Hematopoietic multipotent progenitor cell treated with erythropoietin and hydrocortisone succinate and interleukin-3 and kit ligand, for 17 days (in vitro differentiated cells): ENCODE measurements at regions not wholly inside any gene's neighbourhood (a gene's known extent, or its start where the extent isn't known, plus 50 kb on each side); places are given as distances from the start of the nearest gene placed in this dataset.

Source experiments
- DNase-seq: peaks from one replicate; pipeline ENCODE4 v3.0.0-alpha.2; 2015; ENCODE audit warnings: low spot score

GRCh38 chr17:79218825-79219200, 144.2 kb downstream of the ENGASE start:
- no peak for DNase-seq

DNA sequence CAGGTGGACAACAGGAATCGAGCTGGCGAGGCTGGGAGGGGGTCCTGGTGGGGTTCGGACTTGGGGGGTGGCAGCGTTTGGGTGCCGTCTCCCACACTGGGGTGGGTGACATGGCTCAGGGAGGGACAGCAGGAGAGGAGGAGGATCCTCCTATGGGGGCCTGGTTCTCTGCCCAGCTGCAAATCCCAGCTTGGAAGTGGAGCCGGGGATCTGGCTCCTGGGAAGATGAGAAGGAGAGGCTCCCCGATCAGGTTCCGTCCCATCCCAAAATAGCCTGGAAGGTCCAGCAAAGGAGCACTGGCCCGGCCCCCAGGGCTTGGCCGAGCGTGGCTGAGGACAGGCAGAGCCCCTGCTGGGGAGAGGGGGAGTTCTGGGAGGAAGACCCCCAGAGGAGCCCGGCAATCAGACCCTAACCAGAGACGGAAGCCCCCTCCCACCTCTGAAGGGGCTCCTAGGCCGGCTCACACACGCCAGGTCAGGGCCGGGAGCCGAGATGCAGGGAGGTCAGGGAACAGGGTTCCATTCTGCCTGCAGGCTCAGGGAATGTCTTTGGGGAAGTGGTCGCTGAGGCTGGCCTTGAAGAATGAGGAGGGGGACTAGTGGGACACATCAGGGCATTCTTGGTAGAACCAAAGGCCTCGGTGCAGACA, 143.7 kb downstream of the ENGASE start:
- DNase-seq: no peak

- no peak for DNase-seq
Observed at GRCh38 chr17:79217473-79218135, 143.0 kb downstream of the ENGASE start.

DNA sequence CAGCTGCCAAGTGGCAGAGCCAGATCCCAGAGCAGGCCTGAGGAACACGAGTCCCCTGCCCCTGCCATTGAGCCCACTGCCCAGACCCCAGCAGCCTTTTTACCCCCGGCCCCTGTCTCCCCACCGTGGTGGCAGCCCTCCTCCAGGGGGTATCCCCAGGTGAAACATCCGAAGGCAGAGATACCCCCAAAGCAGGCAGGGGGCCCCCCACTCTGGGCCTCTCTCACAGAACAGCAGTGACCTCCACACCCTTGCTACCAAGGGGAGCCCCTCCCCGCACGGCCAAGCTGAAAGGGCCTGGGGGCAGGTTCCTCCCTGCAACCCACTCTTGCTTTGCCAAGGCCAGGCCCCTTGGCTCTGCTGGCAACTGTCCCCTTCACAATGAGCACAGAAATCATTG, 142.2 kb downstream of the ENGASE start:
- DNase-seq: no peak

DNA sequence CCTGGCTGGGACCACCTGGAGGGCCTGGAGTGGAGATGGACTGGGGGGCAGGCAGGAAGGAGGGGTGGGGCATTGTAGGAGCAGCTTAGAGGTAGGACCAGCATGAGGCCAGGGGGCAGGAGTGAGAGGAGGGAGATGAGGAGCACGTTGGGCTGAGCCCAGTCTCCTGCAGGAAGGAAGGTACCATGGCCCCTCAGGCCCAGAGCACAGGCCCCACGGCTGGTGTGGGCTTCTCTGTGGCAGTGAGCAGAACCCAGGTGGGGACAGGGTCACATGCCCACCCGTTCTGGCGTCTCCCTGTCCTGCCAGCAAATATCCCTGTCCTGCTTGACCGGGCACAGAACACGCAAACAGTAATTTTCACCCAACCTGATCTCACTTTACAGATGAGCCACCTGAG, 141.8 kb downstream of the ENGASE start:
- no peak for DNase-seq

DNA sequence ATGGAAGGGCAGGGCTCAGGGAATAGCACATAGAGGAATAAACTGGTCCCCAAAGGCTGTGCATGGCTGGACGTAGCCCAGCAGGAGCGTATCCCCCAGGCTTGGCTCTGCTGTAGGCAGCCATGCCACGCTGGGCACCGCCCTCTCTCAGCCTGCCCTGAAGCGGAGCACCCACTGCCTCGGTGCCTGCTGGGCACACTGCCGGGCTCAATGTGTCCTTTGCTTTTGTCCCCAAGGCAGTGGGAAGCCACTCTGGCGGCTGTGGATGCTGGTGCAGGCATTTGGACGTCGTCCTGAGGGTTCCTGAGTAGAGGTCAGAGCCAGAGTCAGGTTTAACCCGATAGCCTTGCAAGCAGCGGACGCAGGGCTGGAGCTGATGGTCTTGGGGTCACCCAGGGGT, 141.0 kb downstream of the ENGASE start:
- DNase-seq: no peak

DNA sequence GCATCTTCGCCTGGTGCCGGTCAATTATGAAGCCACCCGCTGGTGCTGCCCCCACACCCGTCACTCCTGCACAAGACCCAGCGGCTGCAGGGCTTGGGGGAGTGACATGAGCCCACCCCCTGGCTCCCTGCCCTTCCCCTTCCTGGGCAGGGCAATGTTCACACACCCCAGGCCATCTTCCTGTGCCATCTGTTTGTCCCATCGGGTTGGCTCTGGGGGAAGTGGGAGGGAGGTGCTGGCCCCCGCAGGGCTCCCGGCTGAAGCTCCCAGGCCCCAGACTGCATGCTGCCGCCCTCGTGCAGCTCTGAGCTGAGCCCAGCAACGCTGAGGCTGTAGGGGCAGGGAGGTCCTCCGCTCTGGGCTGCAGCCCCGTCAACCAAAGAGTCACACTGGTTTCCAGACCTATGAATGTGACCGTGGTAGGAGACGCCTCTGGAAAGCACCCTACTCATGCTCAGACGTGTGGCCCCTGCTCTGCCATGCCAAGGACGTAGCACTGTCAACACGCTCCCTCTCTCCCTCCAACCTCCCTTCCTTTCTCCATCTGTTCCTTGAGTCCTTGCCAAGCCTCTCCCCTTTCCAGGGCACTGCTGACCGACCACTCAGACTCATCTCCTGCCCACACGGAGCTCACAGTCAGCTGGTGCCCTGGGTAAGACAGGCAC, 140.4 kb downstream of the ENGASE start:
- DNase-seq: no peak

DNA sequence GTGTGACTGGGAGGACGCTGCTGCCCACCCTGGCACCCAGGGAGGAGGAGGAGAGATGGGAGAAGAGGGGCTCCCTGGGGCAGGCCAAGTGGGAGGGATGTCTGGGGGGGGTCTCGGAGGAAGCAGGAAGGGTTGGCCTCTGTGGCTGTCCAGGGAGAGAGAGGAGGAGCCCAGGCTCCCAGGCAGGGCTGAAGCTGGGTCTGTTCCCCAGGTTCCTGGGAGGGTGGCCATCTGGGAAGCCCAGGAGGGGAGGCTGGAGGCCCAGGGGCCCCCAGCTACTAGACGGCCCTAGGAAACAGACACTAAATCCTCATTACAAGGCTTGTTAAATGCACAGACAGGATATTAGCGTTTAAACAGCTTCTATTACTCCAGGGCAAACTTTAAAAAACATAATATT, 139.8 kb downstream of the ENGASE start:
- DNase-seq: no peak

DNA sequence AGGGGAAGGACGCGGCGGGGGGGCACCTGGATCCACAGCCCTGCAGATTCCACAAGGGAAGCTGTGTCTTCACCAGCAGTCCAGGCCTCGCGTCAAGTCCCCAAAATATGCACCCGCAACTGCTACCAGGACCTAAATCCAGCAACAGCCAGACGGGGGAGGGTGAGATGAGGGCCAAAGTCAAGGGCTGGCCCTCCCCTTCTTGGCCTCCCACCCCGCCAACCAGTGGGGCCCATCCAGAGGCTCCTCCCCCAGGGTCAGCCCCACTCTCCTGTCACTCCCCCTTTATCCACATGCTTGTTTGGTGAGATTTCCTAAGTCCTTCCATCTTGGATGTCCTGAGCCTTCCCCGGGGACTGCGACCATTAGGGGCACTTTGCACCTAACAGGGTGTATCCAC, 138.7 kb downstream of the ENGASE start:
- no peak for DNase-seq

DNA sequence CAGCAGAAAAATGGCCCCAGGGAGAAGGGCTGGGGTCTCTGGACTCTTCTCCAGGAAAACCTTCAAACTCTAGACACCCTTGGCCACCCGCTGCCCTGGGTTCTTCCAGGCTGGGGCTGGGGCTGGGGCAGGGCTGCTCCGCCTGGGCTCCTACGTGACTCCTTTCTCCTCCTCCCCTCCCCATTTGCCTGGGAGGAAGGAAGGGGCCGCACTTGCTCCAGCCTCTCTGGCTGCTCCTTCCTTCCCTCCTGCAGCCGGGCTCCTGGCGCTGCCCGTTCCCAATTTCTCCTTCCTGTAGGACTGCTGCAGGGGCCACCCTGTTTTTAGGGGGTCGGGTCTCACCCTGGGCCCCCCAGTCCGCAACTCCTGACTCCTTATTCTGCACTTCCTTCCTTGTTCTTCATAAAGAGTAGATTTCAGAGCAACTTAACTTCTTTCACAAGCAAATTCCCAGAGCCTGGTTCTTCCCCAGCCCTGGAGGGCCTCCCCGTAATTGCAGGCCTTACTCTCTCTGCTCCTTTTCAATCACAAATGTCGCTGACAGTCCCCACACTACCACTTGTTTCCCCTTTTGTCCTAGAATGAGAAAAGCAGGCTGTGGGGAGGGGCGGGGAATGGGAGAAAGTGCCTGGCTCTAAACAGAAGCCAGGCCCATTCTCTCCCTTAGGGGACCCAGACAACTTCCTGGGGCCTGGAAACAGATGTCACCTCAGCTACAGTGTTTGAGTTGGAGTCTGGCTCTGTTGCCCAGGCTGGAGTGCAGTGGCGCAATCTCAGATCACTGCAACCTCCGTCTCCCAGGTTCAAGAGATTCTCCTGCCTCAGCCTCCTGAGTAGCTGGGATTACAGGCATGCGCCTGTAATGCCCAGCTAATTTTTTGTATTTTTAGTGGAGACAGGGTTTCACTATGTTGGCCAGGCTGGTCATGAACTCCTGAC, 137.8 kb downstream of the ENGASE start:
- no peak for DNase-seq

- no peak for DNase-seq
Observed at GRCh38 chr17:79211061-79211770, 136.6 kb downstream of the ENGASE start.

GRCh38 chr17:79210638-79211037, 136.0 kb downstream of the ENGASE start:
- no peak for DNase-seq

DNA sequence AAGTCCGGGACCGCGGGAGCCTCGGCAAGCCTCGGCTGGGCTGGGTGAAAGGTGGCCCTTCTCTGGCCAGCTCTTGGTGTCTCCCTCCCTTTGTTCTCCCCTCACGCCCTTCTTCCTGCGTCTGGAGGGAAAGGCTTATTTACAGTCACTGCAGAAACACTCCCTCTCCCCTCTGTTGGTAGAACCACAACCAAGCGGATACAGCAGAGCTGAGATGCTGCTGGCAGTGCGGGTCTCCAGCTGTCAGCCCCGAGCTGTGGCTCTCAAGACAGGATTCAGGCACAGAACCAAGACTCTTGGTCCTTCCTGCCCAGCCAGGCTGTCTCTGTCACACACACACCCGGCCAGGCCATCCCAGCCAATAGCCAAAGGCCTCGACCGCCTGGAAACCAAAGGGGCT, 133.3 kb downstream of the ENGASE start:
- DNase-seq: no peak

DNA sequence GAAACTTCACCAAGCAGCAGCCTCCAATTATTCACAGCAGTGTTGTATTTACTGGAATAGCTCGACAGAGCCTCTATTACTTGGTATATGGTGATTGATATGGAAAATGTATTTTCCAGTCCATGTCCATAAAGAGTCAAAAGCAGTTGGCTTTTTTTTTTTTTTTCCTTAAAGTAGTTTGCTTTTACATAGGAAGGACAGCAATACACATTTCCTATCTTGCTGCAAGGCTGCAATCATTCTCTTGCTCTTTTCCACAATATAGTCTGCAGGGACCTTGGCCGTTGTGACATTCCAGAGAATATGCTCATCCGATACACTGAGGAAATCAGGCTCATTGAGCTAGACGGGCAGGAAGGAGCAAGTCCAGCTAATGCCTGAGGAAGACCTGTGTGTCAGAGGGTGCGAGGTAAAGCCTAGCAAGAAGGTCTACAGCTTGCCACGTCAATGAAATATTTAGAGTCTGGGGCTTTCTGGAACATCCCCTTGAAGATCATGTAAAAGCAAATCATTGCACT, 131.1 kb downstream of the ENGASE start:
- no peak for DNase-seq

- DNase-seq: no peak
Observed at GRCh38 chr17:79204261-79204660, 129.6 kb downstream of the ENGASE start.

DNA sequence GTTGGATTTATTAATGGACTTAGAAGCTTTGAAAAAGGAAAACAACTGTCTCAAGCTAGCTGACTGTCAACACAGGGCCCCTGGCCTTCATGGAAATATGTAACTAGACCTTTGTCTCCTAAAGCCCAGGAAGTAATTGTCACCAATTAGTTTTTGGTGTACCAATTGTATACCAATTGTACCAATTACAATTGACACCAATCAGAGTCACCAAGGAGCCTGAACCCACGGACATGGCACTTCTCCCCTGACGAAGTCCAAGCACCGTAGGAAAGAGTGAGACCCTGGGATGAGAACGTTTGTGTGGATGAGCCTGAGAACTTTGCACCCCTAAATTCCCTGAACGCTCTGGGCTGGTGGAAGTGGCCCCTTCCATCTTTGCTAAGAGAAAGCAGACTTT, 129.0 kb downstream of the ENGASE start:
- no peak for DNase-seq

DNA sequence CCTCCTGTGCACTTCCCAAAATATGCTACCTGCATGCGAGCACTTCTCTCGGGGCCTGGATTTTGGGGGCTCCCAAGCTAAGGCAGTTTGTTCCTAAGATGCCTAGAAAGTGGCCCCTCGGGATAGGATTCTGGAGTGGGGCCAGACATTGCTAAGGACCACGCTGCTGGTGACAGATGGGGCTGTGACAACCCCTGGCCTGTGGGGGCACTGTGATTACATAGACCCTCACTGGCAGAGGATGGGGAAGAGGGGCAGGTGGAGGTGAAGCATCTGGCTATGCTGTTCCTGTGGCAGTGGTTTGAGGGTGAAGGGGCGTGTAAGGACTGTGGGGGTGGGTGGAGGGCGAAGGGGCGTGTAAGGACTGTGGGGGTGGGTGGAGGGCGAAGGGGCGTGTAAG, 128.4 kb downstream of the ENGASE start:
- DNase-seq: no peak

GRCh38 chr17:79202480-79202879, 127.9 kb downstream of the ENGASE start:
- no peak for DNase-seq

GRCh38 chr17:79201536-79202227, 127.1 kb downstream of the ENGASE start:
- DNase-seq: no peak

DNA sequence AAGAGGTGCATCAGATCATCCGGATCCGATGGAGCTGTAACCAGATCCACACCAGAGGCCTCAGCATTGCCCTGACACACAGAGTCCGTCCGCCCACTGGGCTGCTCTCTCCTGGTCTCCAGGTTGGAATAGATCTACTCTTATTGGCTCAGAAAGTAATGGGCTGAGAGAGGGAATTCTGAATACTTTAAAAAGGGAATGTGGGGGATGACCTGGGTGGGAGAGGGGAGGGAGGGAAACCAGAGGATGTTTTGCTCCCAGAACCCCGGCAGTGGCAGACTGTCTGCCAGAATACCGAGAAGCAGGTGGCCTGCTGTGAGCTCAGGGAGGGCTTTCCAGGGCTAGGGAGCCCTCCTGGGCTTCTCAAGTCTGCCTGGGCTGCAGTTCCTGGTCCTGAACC, 126.5 kb downstream of the ENGASE start:
- no peak for DNase-seq

- DNase-seq: no peak
Observed at GRCh38 chr17:79196913-79197312, 122.3 kb downstream of the ENGASE start.
